GM12878 (cell line): ENCODE measurements at regions not wholly inside any gene's neighbourhood (a gene's known extent, or its start where the extent isn't known, plus 50 kb on each side); places are given as distances from the start of the nearest gene placed in this dataset.

Experiments
- CHD1 ChIP-seq: IDR thresholded peaks from 2 replicates; pipeline ENCODE4 v1.6.1; 2012; ENCODE audit warnings: low read depth, low read length, improper control_type of control experiment
- ETV6 ChIP-seq, 2 experiments: fragments of 450-650 bp in 1 of 2; IDR thresholded peaks in 1 of 2; conservative IDR thresholded peaks in 1 of 2; 2 replicates each; pipeline ENCODE4 v1.6.1; 2014; ENCODE audit warnings: antibody characterized with exemption in 1 of 2, borderline replicate concordance in 1 of 2, low read depth in 1 of 2, mild to moderate bottlenecking in 1 of 2, moderate library complexity in 1 of 2
- FOXM1 ChIP-seq: IDR thresholded peaks from 2 replicates; pipeline ENCODE4 v1.6.1; 2012; ENCODE audit warnings: low read depth, mild to moderate bottlenecking, inconsistent platforms, low read length, moderate library complexity
- NFIC ChIP-seq: IDR thresholded peaks from 2 replicates; pipeline ENCODE4 v1.6.1; 2012; ENCODE audit warnings: low read depth, mild to moderate bottlenecking, inconsistent platforms, low read length, moderate library complexity
- REST ChIP-seq: IDR thresholded peaks from 2 replicates; pipeline ENCODE4 v1.6.1; 2012; ENCODE audit warnings: mild to moderate bottlenecking, low read depth, low read length

DNA sequence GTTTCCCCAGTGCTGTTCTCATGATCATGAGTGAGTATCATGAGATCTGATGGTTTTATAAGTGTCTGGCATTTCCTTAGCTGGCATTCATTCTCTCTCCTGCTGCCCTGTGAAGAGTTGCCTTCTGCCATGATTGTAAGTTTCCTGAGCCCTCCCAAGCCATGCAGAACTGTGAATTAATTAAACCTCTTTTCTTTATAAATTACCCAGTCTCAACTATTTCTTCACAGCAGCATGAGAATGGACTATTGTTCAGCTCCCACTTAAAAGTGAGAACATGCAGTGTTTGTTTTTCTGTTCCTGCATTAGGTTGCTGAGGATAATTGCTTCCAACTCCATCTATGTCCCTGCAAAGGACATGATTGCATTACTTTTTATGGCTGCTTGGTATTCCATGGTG, 311.7 kb upstream of the CTSO start:
- TF ChIP-seq NFIC = no peak
- TF ChIP-seq CHD1 = no peak
- TF ChIP-seq REST = no peak
- TF ChIP-seq FOXM1 = no peak
- no peak for TF ChIP-seq ETV6 (conservative IDR thresholded peaks at IDR 0.05 in 1 of 2, IDR thresholded peaks at IDR 0.05 in 1 of 2; ENCODE audit: borderline replicate concordance in 1 of 2, low read depth in 1 of 2)
